GM12878 (cell line): ENCODE measurements at regions not wholly inside any gene's neighbourhood (a gene's known extent, or its start where the extent isn't known, plus 50 kb on each side); places are given as distances from the start of the nearest gene placed in this dataset.

Experiments used
- ATAC-seq: fragments of 200-7000 bp; cut with Tn5 transposase; 3 replicates; pipeline ENCODE4 v1.9.1; 2020; ENCODE audit warnings: mild to moderate bottlenecking, moderate library complexity
- BruUV-seq: library from RNA; stranded (reverse); fragments of 400-500 nt; replicated peaks from 2 replicates; lab custom pipeline; 2021; lab: Mats Ljungman, UMichigan
- CTCF ChIA-PET: fragments of 300-600 bp; sonication (Branson Sonifier 250); formaldehyde crosslinking; extraction: SDS; loops from one replicate; lab custom pipeline; 2021; ENCODE audit warnings: inconsistent platforms; lab: Yijun Ruan, JAX
- POLR2A ChIA-PET: fragments of 350-600 bp; formaldehyde crosslinking; extraction: SDS; loops from one replicate; lab custom pipeline; 2021; ENCODE audit warnings: inconsistent platforms; lab: Charles Lee
- RAD21 ChIA-PET: fragments of 300-600 bp; sonication (Branson Sonifier 250); formaldehyde crosslinking; loops from one replicate; lab custom pipeline; 2023; ENCODE audit warnings: antibody characterized with exemption; ENCODE audit not compliant: unreplicated experiment; lab: Charles Lee
- SMC1A ChIA-PET: fragments of 300-600 bp; sonication (Branson Sonifier 250); formaldehyde crosslinking; loops from one replicate; lab custom pipeline; 2023; ENCODE audit not compliant: unreplicated experiment, uncharacterized antibody; lab: Charles Lee
- DNase-seq: peaks from one replicate; pipeline ENCODE4 v3.0.0-alpha.2; 2011; ENCODE audit warnings: low read depth, low spot score
- FAIRE-seq: peaks from 3 replicates; lab custom pipeline; 2011; peaks lifted over from hg19 to GRCh38; lab: Jason Lieb, UNC
- H2AFZ ChIP-seq: 2 replicates; pipeline ENCODE4 v1.6.0; 2011; ENCODE audit warnings: low read depth, low read length, control low read depth; ENCODE audit not compliant: control insufficient read depth
- H3K27ac ChIP-seq: 2 replicates; pipeline ENCODE4 v1.5.1; 2011; ENCODE audit warnings: control low read depth; ENCODE audit not compliant: control insufficient read depth, insufficient read depth
- H3K27me3 ChIP-seq, 2 experiments: replicated peaks in 1 of 2; 2 replicates each; pipeline versions ENCODE4 v1.6.0 to v1.6.1; 2011; ENCODE audit warnings: low read length in 1 of 2; ENCODE audit not compliant: control insufficient read depth in 2 of 2, insufficient read depth in 2 of 2
- H3K36me3 ChIP-seq, 2 experiments: 2 replicates each; pipeline ENCODE4 v1.5.1; 2011; ENCODE audit warnings: low read length in 1 of 2; ENCODE audit not compliant: control insufficient read depth in 2 of 2, insufficient read depth in 2 of 2
- H3K4me1 ChIP-seq: 2 replicates; pipeline ENCODE4 v1.6.1; 2011; ENCODE audit warnings: mild to moderate bottlenecking, low read length, moderate library complexity, mixed read lengths; ENCODE audit not compliant: control insufficient read depth, insufficient read depth
- H3K4me2 ChIP-seq: 2 replicates; pipeline ENCODE4 v1.6.0; 2011; ENCODE audit warnings: control low read depth; ENCODE audit not compliant: control insufficient read depth, insufficient read depth
- H3K4me3 ChIP-seq: fragments of 200-600 bp; sonication (generic); 2 replicates; pipeline ENCODE4 v1.5.1; 2016
- H3K79me2 ChIP-seq: 2 replicates; pipeline ENCODE4 v1.6.0; 2011; ENCODE audit warnings: low read length; ENCODE audit not compliant: control insufficient read depth, insufficient read depth
- H3K9ac ChIP-seq: 2 replicates; pipeline ENCODE4 v1.8.0; 2011; ENCODE audit warnings: low read length, control low read depth, mixed read lengths; ENCODE audit not compliant: control insufficient read depth, insufficient read depth
- H3K9me3 ChIP-seq: replicated peaks from 3 replicates; pipeline ENCODE4 v1.5.1; 2011; ENCODE audit warnings: mild to moderate bottlenecking, low read length; ENCODE audit not compliant: control insufficient read depth, insufficient read depth
- H4K20me1 ChIP-seq: 2 replicates; pipeline ENCODE4 v1.6.0; 2011; ENCODE audit not compliant: control insufficient read depth, insufficient read depth
- BCL3 ChIP-seq: IDR thresholded peaks from 2 replicates; pipeline ENCODE4 v1.6.1; 2011; ENCODE audit warnings: borderline replicate concordance, low read depth, mild to moderate bottlenecking, moderate library complexity, low read length; ENCODE audit not compliant: insufficient read depth, poor library complexity, severe bottlenecking
- DPF2 ChIP-seq: fragments of 450-650 bp; IDR thresholded peaks from 2 replicates; pipeline ENCODE4 v1.6.1; 2017; ENCODE audit warnings: mild to moderate bottlenecking
- ETV6 ChIP-seq, 2 experiments: fragments of 450-650 bp in 1 of 2; IDR thresholded peaks in 1 of 2; conservative IDR thresholded peaks in 1 of 2; 2 replicates each; pipeline ENCODE4 v1.6.1; 2014; ENCODE audit warnings: antibody characterized with exemption in 1 of 2, borderline replicate concordance in 1 of 2, low read depth in 1 of 2, mild to moderate bottlenecking in 1 of 2, moderate library complexity in 1 of 2
- HCFC1 ChIP-seq: fragments of 150-350 bp; IDR thresholded peaks from 2 replicates; pipeline ENCODE4 v1.6.1; 2014; ENCODE audit warnings: low read length
- HSF1 ChIP-seq: fragments of 150-350 bp; IDR thresholded peaks from 2 replicates; pipeline ENCODE4 v1.6.1; 2014; ENCODE audit warnings: mild to moderate bottlenecking, low read depth, low read length
- IKZF2 ChIP-seq, 2 experiments: fragments of 450-650 bp; IDR thresholded peaks; 2 replicates each; pipeline ENCODE4 v1.6.1; 2017; ENCODE audit warnings: mild to moderate bottlenecking in 2 of 2, moderate library complexity in 2 of 2
- JUNB ChIP-seq: IDR thresholded peaks from 2 replicates; pipeline ENCODE4 v1.6.1; 2016; ENCODE audit warnings: antibody characterized with exemption, mild to moderate bottlenecking
- RBBP5 ChIP-seq: fragments of 200-600 bp; sonication (generic); conservative IDR thresholded peaks from 2 replicates; pipeline ENCODE4 v1.6.1; 2016
- SPI1 ChIP-seq: IDR thresholded peaks from 2 replicates; pipeline ENCODE4 v1.6.1; 2011; ENCODE audit warnings: low read depth, mild to moderate bottlenecking, low read length, moderate library complexity, borderline replicate concordance; ENCODE audit not compliant: insufficient read depth
- SRF ChIP-seq, 2 experiments: IDR thresholded peaks; 2 replicates each; pipeline ENCODE4 v1.6.1; 2011; ENCODE audit warnings: low read depth in 2 of 2, low read length in 2 of 2, mild to moderate bottlenecking in 1 of 2, moderate library complexity in 1 of 2
- ZBTB33 ChIP-seq: fragments of 450-650 bp; IDR thresholded peaks from 2 replicates; pipeline ENCODE4 v1.6.1; 2017; ENCODE audit warnings: mild to moderate bottlenecking
- WGBS: methylation state at CpG from one replicate; pipeline ENCODE4 v1.1.6; 2016; ENCODE audit warnings: low lambda C conversion rate; ENCODE audit not compliant: insufficient replicate concordance, insufficient coverage; ENCODE audit errors: missing lambda C conversion rate; 5-methylcytosine and 5-hydroxymethylcytosine counted together
- in situ Hi-C: fragments of 300-500 bp; cut with MboI; formaldehyde crosslinking; loops from 9 replicates; pipeline ENCODE4 v1.14.3; 2018; ENCODE audit warnings: mixed read lengths
- intact Hi-C: fragments of 100-400 bp; cut with micrococcal nuclease; formaldehyde crosslinking; loops from one replicate; pipeline ENCODE4 v1.14.2; 2022; ENCODE audit not compliant: unreplicated experiment
- TF ChIP-seq, protein P1 (sequence below): IDR thresholded peaks from 2 replicates; pipeline ENCODE4 v1.6.1; 2011; ENCODE audit warnings: low read depth, mild to moderate bottlenecking, low read length, moderate library complexity, borderline replicate concordance; ENCODE audit errors: extremely low read depth

GRCh38 chr11:123307276-123307675 lies 112.2 kb upstream of the CLMP start:
- ChIA-PET CTCF (interaction anchor here (0.9 to 2.2 kb wide), 9 partner anchors 11 to 269 kb away, joined by 3 to 10 read pairs (median 6); no protein-coding TSS in a partner anchor), SMC1A (interaction anchor here (0.6 to 2.0 kb wide), 10 partner anchors 24 to 177 kb away, joined by 3 to 7 read pairs (median 4); no protein-coding TSS in a partner anchor), POLR2A (interaction anchor here (0.6 to 1.5 kb wide), 3 partner anchors 51 to 171 kb away, joined by 3 to 7 read pairs (median 4); no protein-coding TSS in a partner anchor), RAD21 (interaction anchor here (0.6 to 3.3 kb wide), 6 partner anchors 46 to 172 kb away, joined by 3 to 14 read pairs (median 6); no protein-coding TSS in a partner anchor)
- in situ Hi-C loops = no loop called here
- Histone ChIP-seq H3K79me2 (no peaks in the 10 kb centered on the region), H3K27me3 (no peaks in the 10 kb centered on the region; a peak in 1 of 4 replicates), H4K20me1 (no peaks in the 10 kb centered on the region), H3K4me2 (no peak overlapping the region), H3K27ac (no peak overlapping the region), H3K4me3 (no peak overlapping the region), H3K9me3 (no peaks in the 10 kb centered on the region), H3K36me3 (no peaks in the 10 kb centered on the region), H3K4me1 (peaks cover 15% of the 10 kb centered on the region), H3K9ac (no peak overlapping the region), H2AFZ (no peak overlapping the region)
- BruUV-seq = no TSS peak
- no peak for DNase-seq
- intact Hi-C loops = no loop called here
- 55% methylated on average over 4 of the region's 4 CpGs for WGBS
- FAIRE-seq = no peak
- TF ChIP-seq JUNB (no peak), HSF1 (no peak), HCFC1 (no peak), SRF (IDR thresholded peaks at IDR 0.05; ENCODE audit: low read depth in 2 of 2, low read length in 2 of 2) (no peak), ETV6 (conservative IDR thresholded peaks at IDR 0.05 in 1 of 2, IDR thresholded peaks at IDR 0.05 in 1 of 2; ENCODE audit: borderline replicate concordance in 1 of 2, low read depth in 1 of 2) (no peak), BCL3 (no peak), DPF2 (no peak), IKZF2 (IDR thresholded peaks at IDR 0.05) (no peak), ZBTB33 (no peak), RBBP5 (no peak), SPI1 (no peak)
- TF ChIP-seq, protein P1, sequence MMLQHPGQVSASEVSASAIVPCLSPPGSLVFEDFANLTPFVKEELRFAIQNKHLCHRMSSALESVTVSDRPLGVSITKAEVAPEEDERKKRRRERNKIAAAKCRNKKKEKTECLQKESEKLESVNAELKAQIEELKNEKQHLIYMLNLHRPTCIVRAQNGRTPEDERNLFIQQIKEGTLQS = no peak
- no peak for ATAC-seq
